ENCODE measurements at regions not wholly inside any gene's neighbourhood (a gene's known extent, or its start where the extent isn't known, plus 50 kb on each side); places are given as distances from the start of the nearest gene placed in this dataset.
"Not testable (repeated sequence)": the region's sequence is repeated elsewhere in the genome, so short reads cannot be mapped to it uniquely, and the experiment has no call there.

DNA sequence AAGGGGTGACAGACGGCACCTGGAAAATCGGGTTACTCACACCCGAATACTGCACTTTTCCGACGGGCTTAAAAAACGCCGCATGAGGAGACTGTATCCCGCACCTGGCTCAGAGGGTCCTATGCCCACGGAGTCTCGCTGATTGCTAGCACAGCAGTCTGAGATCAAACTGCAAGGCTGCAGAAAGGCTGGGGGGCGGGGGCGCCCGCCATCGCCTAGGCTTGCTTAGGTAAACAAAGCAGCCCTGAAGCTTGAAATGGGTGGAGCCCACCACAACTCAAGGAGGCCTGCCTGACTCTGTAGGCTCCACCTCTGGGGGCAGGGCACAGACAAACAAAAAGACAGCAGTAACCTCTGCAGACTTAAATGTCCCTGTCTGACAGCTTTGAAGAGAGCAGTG is 144.4 kb downstream of the TYW3 start:
- CTCF ChIA-PET; RAD21 ChIA-PET (ENCODE audit: unreplicated experiment); H3K27me3 ChIP-seq (replicated peaks in 1 of 2; ENCODE audit: control insufficient read depth in 2 of 2, insufficient read depth in 2 of 2, low read length in 1 of 2); H3K27ac ChIP-seq (ENCODE audit: control insufficient read depth, insufficient read depth); H3K36me3 ChIP-seq (ENCODE audit: control insufficient read depth in 2 of 2, insufficient read depth in 2 of 2, low read length in 1 of 2); H3K4me3 ChIP-seq; intact Hi-C loops (cut with micrococcal nuclease; ENCODE audit: unreplicated experiment); BruUV-seq (replicated peaks); H3K4me2 ChIP-seq (ENCODE audit: control insufficient read depth, insufficient read depth); H3K9ac ChIP-seq (ENCODE audit: control insufficient read depth, insufficient read depth, low read length); H4K20me1 ChIP-seq (ENCODE audit: control insufficient read depth, insufficient read depth); ATAC-seq; in situ Hi-C loops (cut with MboI); H3K79me2 ChIP-seq (ENCODE audit: control insufficient read depth, insufficient read depth, low read length); H3K9me3 ChIP-seq (replicated peaks; ENCODE audit: control insufficient read depth, insufficient read depth, low read length); FAIRE-seq; H2AFZ ChIP-seq (ENCODE audit: control insufficient read depth, low read depth, low read length); POLR2A ChIA-PET; H3K4me1 ChIP-seq (ENCODE audit: control insufficient read depth, insufficient read depth, low read length); DNase-seq (ENCODE audit: low read depth, low spot score): not testable (repeated sequence)
- SMC1A ChIA-PET (ENCODE audit: uncharacterized antibody, unreplicated experiment): interaction anchor here (1.1 kb wide), 1 partner anchor 19 kb away, joined by 3 read pairs; no protein-coding TSS in a partner anchor
- WGBS (ENCODE audit: insufficient coverage, insufficient replicate concordance, low lambda C conversion rate, missing lambda C conversion rate): 78% methylated on average over 14 of the region's 14 CpGs

DNA sequence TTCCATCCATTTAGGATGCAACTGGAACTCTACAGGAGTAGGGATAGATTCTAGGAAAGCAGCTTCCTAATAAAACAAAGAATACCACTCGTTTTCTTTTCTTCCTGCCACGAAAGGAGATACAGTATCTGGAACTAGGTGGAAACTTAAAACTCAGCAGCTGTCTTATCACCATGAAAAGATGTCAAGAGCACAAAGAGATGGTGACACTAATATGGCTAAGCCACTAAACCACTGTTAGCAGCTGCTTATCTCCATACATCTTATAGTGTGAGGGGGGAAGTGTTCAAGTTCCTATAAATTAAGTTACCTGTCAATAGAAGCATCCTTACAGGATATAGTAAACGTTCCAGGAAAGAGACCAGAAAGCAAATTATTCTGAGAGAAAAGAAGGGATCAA is 162.5 kb downstream of the TYW3 start:
- Histone ChIP-seq H2AFZ (ENCODE audit: control insufficient read depth, low read depth, low read length) (no peak overlapping the region), H3K36me3 (ENCODE audit: control insufficient read depth in 2 of 2, insufficient read depth in 2 of 2, low read length in 1 of 2) (no peaks in the 10 kb centered on the region), H3K9ac (ENCODE audit: control insufficient read depth, insufficient read depth, low read length) (no peak overlapping the region), H3K27me3 (replicated peaks in 1 of 2; ENCODE audit: control insufficient read depth in 2 of 2, insufficient read depth in 2 of 2, low read length in 1 of 2) (no peaks in the 10 kb centered on the region), H4K20me1 (ENCODE audit: control insufficient read depth, insufficient read depth) (no peaks in the 10 kb centered on the region), H3K4me1 (ENCODE audit: control insufficient read depth, insufficient read depth, low read length) (no peaks in the 10 kb centered on the region), H3K9me3 (replicated peaks; ENCODE audit: control insufficient read depth, insufficient read depth, low read length) (no peaks in the 10 kb centered on the region), H3K4me3 (no peak overlapping the region), H3K27ac (ENCODE audit: control insufficient read depth, insufficient read depth) (no peak overlapping the region), H3K4me2 (ENCODE audit: control insufficient read depth, insufficient read depth) (no peak overlapping the region), H3K79me2 (ENCODE audit: control insufficient read depth, insufficient read depth, low read length) (no peaks in the 10 kb centered on the region)
- DNase-seq (ENCODE audit: low read depth, low spot score): no peak
- TF ChIP-seq, protein P1, sequence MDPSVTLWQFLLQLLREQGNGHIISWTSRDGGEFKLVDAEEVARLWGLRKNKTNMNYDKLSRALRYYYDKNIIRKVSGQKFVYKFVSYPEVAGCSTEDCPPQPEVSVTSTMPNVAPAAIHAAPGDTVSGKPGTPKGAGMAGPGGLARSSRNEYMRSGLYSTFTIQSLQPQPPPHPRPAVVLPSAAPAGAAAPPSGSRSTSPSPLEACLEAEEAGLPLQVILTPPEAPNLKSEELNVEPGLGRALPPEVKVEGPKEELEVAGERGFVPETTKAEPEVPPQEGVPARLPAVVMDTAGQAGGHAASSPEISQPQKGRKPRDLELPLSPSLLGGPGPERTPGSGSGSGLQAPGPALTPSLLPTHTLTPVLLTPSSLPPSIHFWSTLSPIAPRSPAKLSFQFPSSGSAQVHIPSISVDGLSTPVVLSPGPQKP (IDR thresholded peaks at IDR 0.05; ENCODE audit: low read depth, low read length): no peak
- TF ChIP-seq NBN (IDR thresholded peaks at IDR 0.05): no peak
- TF ChIP-seq, protein P2, sequence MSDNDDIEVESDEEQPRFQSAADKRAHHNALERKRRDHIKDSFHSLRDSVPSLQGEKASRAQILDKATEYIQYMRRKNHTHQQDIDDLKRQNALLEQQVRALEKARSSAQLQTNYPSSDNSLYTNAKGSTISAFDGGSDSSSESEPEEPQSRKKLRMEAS (IDR thresholded peaks at IDR 0.05; ENCODE audit: low read depth, low read length): no peak
- no peak for TF ChIP-seq POLR2A (IDR thresholded peaks at IDR 0.05; ENCODE audit: low read depth, low read length)
- no peak for TF ChIP-seq STAT1 (conservative IDR thresholded peaks at IDR 0.05)
- TF ChIP-seq GABPA (IDR thresholded peaks at IDR 0.05; ENCODE audit: low read depth): no peak
- no peak for TF ChIP-seq WRNIP1 (IDR thresholded peaks at IDR 0.05; ENCODE audit: borderline replicate concordance, low read depth, low read length)
- no peak for TF ChIP-seq RBBP5 (conservative IDR thresholded peaks at IDR 0.05)
- TF ChIP-seq PAX8 (IDR thresholded peaks at IDR 0.05): no peak
- no peak for TF ChIP-seq CEBPB (IDR thresholded peaks at IDR 0.05; ENCODE audit: borderline replicate concordance in 1 of 2, low read depth in 2 of 2, low read length in 2 of 2)
- in situ Hi-C loops (cut with MboI) (no loop called here), intact Hi-C loops (cut with micrococcal nuclease; ENCODE audit: unreplicated experiment) (no loop called here)
- BruUV-seq (replicated peaks): no TSS peak
- no peak for ATAC-seq
- CTCF ChIA-PET: no interaction called here
- POLR2A ChIA-PET: no interaction called here
- RAD21 ChIA-PET (ENCODE audit: unreplicated experiment): no interaction called here
- FAIRE-seq: no peak
- SMC1A ChIA-PET (ENCODE audit: uncharacterized antibody, unreplicated experiment): interaction anchor here (0.6 to 1.4 kb wide), 2 partner anchors 107 to 179 kb away, joined by 3 read pairs; no protein-coding TSS in a partner anchor
- WGBS (ENCODE audit: insufficient coverage, insufficient replicate concordance, low lambda C conversion rate, missing lambda C conversion rate): 1% methylated on average over 3 of the region's 3 CpGs

Measured in GM12878 (cell line).